Stomach (tissue), 4 donors: ENCODE measurements at regions not wholly inside any gene's neighbourhood (a gene's known extent, or its start where the extent isn't known, plus 50 kb on each side); places are given as distances from the start of the nearest gene placed in this dataset.

Experiments
- CTCF ChIP-seq, 7 experiments: fragments of 450-650 bp in 4 of 7; fragments of 200-600 bp in 3 of 7; sonication (generic) in 3 of 7; IDR thresholded peaks; one replicate each; pipeline ENCODE4 v1.5.1; 2016 to 2019; ENCODE audit warnings: antibody characterized with exemption in 7 of 7, control low read depth in 2 of 7, mild to moderate bottlenecking in 1 of 7
- POLR2A ChIP-seq, 4 donors: fragments of 450-650 bp; IDR thresholded peaks; one replicate each; pipeline ENCODE4 v1.6.1; 2016; ENCODE audit warnings: antibody characterized with exemption in 4 of 4, control low read depth in 2 of 4, mild to moderate bottlenecking in 1 of 4, moderate library complexity in 1 of 4
- POLR2AphosphoS5 ChIP-seq, 3 donors: sonication (generic); formaldehyde crosslinking; IDR thresholded peaks; one replicate each; pipeline ENCODE4 v1.6.1; 2016; ENCODE audit warnings: antibody characterized with exemption in 3 of 3

DNA sequence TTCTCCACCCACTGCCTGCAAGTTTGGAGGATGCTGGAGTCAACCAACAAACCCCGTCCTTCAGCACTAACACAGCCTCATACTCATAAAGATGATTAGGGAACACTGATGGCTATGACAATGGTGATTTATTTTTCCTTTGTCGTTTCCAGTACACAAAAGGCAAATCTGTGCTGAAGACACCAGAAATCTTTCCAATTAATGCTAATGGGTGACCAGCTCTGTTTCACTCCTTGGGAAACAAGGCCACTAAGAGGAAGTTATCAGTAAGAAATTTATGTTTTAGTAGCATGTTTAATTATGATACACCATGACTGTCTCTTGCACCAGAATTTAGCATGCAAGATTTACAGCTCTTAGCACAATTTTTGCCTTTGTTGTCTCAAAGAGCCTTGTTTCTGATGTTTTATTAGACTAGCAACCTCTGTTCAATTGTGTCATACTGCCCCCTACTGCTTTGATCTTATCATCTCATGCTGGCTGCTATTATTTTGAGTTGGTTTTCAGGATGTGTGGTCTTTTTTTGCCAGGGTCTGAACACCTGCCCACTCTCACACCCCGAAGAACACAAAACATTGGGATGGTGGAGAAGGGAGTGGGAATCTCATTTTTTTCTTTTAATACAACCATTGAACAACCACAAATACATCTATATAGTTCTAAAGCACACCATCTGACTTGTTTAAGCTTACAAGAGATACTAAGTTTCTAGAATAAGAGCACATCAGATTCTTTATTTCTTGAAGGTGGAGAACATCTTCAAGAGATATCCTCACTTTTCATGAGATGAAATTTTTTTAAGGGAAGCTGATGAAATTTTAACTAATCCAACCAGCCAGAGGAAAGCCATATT, 160.9 kb downstream of the SPTSSA start:
- TF ChIP-seq CTCF (IDR thresholded peaks at IDR 0.05): peak in 5 of 7 experiments; percentile 44 to 69 (median 56)
- no peak for TF ChIP-seq POLR2A (IDR thresholded peaks at IDR 0.05)
- TF ChIP-seq POLR2AphosphoS5 (IDR thresholded peaks at IDR 0.05): no peak
